Astrocyte (in vitro differentiated cells and primary cell): ENCODE measurements at regions not wholly inside any gene's neighbourhood (a gene's known extent, or its start where the extent isn't known, plus 50 kb on each side); places are given as distances from the start of the nearest gene placed in this dataset.

Source experiments
- EZH2 ChIP-seq: IDR thresholded peaks from 2 replicates; pipeline ENCODE4 v1.6.1; 2012; ENCODE audit warnings: mild to moderate bottlenecking, low read length, inconsistent platforms; ENCODE audit not compliant: insufficient read depth
- TF ChIP-seq, protein P1 (sequence below): IDR thresholded peaks from 2 replicates; pipeline ENCODE4 v1.5.1; 2011; ENCODE audit warnings: low read depth, mild to moderate bottlenecking, inconsistent platforms, low read length, moderate library complexity; ENCODE audit not compliant: insufficient read depth

DNA sequence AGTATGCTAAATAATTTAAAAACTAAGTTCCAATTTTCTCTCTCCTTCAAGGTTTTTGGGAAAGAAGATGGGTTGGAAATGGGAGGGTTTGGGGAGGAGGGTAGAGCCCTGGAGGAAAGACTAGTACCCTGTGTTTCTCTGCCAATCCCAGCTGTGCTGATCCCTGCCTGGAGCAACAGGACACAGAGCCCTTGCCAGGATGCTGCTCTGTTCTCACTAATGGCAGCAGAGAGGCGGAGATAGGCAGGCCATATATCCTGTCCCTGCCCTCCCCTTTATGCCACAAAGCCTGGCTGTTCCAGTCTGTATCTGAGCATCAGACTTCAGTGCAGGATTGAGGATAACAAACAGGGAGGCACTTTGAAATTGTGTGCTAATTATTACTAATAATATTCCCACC, 99.0 kb downstream of the C12orf75 start:
- TF ChIP-seq, protein P1, sequence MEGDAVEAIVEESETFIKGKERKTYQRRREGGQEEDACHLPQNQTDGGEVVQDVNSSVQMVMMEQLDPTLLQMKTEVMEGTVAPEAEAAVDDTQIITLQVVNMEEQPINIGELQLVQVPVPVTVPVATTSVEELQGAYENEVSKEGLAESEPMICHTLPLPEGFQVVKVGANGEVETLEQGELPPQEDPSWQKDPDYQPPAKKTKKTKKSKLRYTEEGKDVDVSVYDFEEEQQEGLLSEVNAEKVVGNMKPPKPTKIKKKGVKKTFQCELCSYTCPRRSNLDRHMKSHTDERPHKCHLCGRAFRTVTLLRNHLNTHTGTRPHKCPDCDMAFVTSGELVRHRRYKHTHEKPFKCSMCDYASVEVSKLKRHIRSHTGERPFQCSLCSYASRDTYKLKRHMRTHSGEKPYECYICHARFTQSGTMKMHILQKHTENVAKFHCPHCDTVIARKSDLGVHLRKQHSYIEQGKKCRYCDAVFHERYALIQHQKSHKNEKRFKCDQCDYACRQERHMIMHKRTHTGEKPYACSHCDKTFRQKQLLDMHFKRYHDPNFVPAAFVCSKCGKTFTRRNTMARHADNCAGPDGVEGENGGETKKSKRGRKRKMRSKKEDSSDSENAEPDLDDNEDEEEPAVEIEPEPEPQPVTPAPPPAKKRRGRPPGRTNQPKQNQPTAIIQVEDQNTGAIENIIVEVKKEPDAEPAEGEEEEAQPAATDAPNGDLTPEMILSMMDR: no peak
- TF ChIP-seq EZH2: no peak
